AG10803 (cell line): ENCODE measurements at regions not wholly inside any gene's neighbourhood (a gene's known extent, or its start where the extent isn't known, plus 50 kb on each side); places are given as distances from the start of the nearest gene placed in this dataset.

Experiments used
- DNase-seq: peaks from one replicate; pipeline ENCODE4 v3.0.0; 2010; ENCODE audit warnings: low read depth
- H3K4me3 ChIP-seq: 2 replicates; pipeline ENCODE4 v1.5.1; 2011; ENCODE audit warnings: mild to moderate bottlenecking, low read length, control low read depth
- CTCF ChIP-seq: conservative IDR thresholded peaks from 2 replicates; pipeline ENCODE4 v1.5.1; 2011; ENCODE audit warnings: mild to moderate bottlenecking, low read length, control low read depth, inconsistent platforms

- peak; percentile 99 for DNase-seq
- no peak overlapping the region for H3K4me3 ChIP-seq
Measured at GRCh38 chr5:143889986-143890385, 78.0 kb downstream of the HMHB1 start.

GRCh38 chr5:143890487-143890886 is 78.5 kb downstream of the HMHB1 start:
- no peak overlapping the region for H3K4me3 ChIP-seq
- no peak for TF ChIP-seq CTCF
- DNase-seq, result peak; percentile 55

More at GRCh38 chr5:143889986-143890385, 78.0 kb downstream of the HMHB1 start:
- TF ChIP-seq CTCF, result no peak

- H3K4me3 ChIP-seq, result no peak overlapping the region
- DNase-seq, result no peak
- TF ChIP-seq CTCF, result no peak
Measured at GRCh38 chr5:143892271-143892670, 80.3 kb downstream of the HMHB1 start.

GRCh38 chr5:143892908-143893307 is 80.9 kb downstream of the HMHB1 start:
- H3K4me3 ChIP-seq, result no peak overlapping the region
- TF ChIP-seq CTCF, result no peak
- no peak for DNase-seq

GRCh38 chr5:143893638-143894037 is 81.7 kb downstream of the HMHB1 start:
- no peak for DNase-seq
- no peak overlapping the region for H3K4me3 ChIP-seq
- no peak for TF ChIP-seq CTCF

GRCh38 chr5:143896516-143896915 is 84.6 kb downstream of the HMHB1 start:
- TF ChIP-seq CTCF, result no peak
- DNase-seq, result no peak
- no peak overlapping the region for H3K4me3 ChIP-seq

GRCh38 chr5:143896966-143897365 is 85.0 kb downstream of the HMHB1 start:
- no peak for TF ChIP-seq CTCF
- peak; percentile 35 for DNase-seq
- H3K4me3 ChIP-seq, result no peak overlapping the region
